Mammary epithelial cell (primary cell): ENCODE measurements at regions not wholly inside any gene's neighbourhood (a gene's known extent, or its start where the extent isn't known, plus 50 kb on each side); places are given as distances from the start of the nearest gene placed in this dataset.

Experiments used
- EZH2 ChIP-seq: IDR thresholded peaks from 2 replicates; pipeline ENCODE4 v1.6.1; 2012; ENCODE audit warnings: low read length, inconsistent platforms, borderline replicate concordance
- TF ChIP-seq, protein P1 (sequence below), 2 donors: IDR thresholded peaks in 1 of 2; conservative IDR thresholded peaks in 1 of 2; 2 replicates each; pipeline ENCODE4 v1.5.1; 2011 to 2012; ENCODE audit warnings: inconsistent platforms in 2 of 2, low read length in 2 of 2, mild to moderate bottlenecking in 2 of 2, control low read depth in 1 of 2, low read depth in 1 of 2; ENCODE audit not compliant: insufficient read depth in 1 of 2; ENCODE audit errors: extremely low read depth in 1 of 2

DNA sequence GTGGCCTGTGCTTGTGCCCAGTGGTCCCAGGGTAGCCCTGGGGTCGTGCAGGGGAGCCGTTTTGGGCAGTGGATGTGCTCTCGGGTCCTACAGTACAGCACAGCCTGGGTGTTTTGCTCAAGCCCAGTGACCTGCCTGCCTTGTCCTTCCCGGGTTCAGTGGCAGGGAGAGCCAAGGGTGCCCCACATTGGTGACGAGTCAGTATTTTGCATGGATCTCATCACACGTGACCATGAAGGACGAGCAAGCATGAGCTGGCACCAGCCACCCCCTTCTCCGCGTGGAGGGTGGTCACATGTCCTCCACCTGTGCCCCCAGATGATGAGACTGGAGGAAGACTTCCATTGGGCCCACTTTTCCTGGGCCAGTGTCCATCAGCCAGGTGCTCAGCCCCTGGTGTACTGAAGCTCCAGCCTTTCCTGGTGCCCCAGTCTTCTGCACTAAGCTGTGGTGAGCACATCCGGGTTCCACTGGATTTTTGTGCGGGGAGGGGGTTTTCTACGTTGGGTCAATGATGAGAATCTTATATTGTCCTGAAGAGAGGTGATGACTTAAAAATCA, 197.5 kb downstream of the UBE3A start:
- TF ChIP-seq, protein P1, sequence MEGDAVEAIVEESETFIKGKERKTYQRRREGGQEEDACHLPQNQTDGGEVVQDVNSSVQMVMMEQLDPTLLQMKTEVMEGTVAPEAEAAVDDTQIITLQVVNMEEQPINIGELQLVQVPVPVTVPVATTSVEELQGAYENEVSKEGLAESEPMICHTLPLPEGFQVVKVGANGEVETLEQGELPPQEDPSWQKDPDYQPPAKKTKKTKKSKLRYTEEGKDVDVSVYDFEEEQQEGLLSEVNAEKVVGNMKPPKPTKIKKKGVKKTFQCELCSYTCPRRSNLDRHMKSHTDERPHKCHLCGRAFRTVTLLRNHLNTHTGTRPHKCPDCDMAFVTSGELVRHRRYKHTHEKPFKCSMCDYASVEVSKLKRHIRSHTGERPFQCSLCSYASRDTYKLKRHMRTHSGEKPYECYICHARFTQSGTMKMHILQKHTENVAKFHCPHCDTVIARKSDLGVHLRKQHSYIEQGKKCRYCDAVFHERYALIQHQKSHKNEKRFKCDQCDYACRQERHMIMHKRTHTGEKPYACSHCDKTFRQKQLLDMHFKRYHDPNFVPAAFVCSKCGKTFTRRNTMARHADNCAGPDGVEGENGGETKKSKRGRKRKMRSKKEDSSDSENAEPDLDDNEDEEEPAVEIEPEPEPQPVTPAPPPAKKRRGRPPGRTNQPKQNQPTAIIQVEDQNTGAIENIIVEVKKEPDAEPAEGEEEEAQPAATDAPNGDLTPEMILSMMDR (conservative IDR thresholded peaks at IDR 0.05 in 1 of 2, IDR thresholded peaks at IDR 0.05 in 1 of 2; ENCODE audit: extremely low read depth in 1 of 2, insufficient read depth in 1 of 2, low read depth in 1 of 2, low read length in 2 of 2) = no peak
- TF ChIP-seq EZH2 = no peak
